ENCODE measurements at regions not wholly inside any gene's neighbourhood (a gene's known extent, or its start where the extent isn't known, plus 50 kb on each side); places are given as distances from the start of the nearest gene placed in this dataset.
"Not testable (repeated sequence)": the region's sequence is repeated elsewhere in the genome, so short reads cannot be mapped to it uniquely, and the experiment has no call there.

DNA sequence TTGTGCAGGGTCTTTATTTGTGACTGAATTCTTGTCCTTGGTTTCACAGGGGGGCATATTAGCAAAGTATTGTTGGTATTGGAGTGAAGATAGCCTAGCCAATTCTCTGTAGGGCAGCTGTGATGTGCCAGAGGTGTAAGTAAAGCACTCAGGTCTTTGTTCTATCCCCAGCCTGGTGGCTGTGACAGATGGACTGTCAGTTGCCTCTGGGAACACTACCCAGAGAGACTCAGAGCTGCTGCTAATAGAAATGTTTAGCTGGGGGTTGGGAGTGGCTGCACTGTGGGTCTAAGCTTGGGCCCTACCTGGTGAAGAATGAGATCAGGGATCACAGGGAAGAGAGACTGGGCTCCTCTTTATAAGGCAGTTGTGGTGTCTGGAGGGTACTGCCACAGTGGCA is 1006.5 kb upstream of the TYRP1 start:
- no peaks in the 10 kb centered on the region for H3K4me1 Mint-ChIP-seq (ENCODE audit: low read depth)
- no peak overlapping the region for H3K4me3 Mint-ChIP-seq
- peaks cover 14% of the 10 kb centered on the region for H3K9me3 Mint-ChIP-seq
- no peaks in the 10 kb centered on the region for H3K36me3 Mint-ChIP-seq (ENCODE audit: low read depth)
- intact Hi-C loops (cut with micrococcal nuclease) = no loop called here
- CTCF ChIA-PET = no interaction called here
- no peak overlapping the region for H3K27ac Mint-ChIP-seq
- no peaks in the 10 kb centered on the region for H3K27me3 Mint-ChIP-seq (ENCODE audit: low read depth)
- no peak for DNase-seq

DNA sequence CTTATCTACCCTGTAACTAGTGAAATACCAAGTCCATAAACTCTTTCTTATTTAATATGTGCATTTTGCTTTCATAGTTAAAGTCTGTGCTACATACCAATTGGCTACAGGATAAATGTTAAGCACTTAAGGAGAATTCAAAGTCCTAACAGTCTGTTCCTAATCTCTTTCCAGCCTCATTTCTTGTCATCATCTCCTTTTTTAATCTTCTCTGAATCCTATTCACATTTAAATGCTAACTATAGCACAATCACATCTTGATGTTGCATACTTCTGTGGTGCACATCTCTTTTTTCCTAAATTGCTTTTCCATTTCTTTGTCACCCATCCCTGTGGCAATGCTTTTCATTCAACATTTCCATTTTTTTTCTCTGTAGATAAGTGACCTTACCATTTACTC is 996.1 kb upstream of the TYRP1 start:
- H3K4me3 Mint-ChIP-seq = no peak overlapping the region
- intact Hi-C loops (cut with micrococcal nuclease) = loop anchor here (2.0 kb wide), 1 partner anchor 28 kb away; no protein-coding TSS in a partner anchor
- no peaks in the 10 kb centered on the region for H3K4me1 Mint-ChIP-seq (ENCODE audit: low read depth)
- no peaks in the 10 kb centered on the region for H3K27me3 Mint-ChIP-seq (ENCODE audit: low read depth)
- CTCF ChIA-PET = no interaction called here
- H3K9me3 Mint-ChIP-seq = peaks cover 5% of the 10 kb centered on the region
- H3K27ac Mint-ChIP-seq = no peak overlapping the region
- no peak for DNase-seq
- H3K36me3 Mint-ChIP-seq (ENCODE audit: low read depth) = no peaks in the 10 kb centered on the region

DNA sequence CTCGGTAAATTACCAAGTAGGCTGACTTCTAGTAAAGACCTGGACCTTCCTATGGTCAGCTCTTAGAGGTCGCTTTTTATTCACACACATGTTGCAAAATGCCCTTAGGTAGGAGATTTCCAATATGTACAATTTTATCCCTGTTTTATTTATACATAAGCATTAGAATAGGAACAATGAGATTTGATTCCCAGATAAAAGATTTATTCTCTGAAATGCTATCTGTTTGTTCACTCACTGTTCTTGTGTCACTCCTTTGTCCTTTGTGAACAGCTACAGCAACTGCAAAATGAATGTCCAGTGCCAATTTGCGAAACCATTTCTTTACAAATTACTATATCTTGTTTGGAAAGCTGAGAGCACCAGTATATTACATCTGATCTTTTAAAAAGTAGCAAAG is 991.5 kb upstream of the TYRP1 start:
- intact Hi-C loops (cut with micrococcal nuclease) = no loop called here
- no peak overlapping the region for H3K27ac Mint-ChIP-seq
- no peaks in the 10 kb centered on the region for H3K27me3 Mint-ChIP-seq (ENCODE audit: low read depth)
- peaks cover 13% of the 10 kb centered on the region for H3K9me3 Mint-ChIP-seq
- DNase-seq = no peak
- CTCF ChIA-PET = no interaction called here
- no peaks in the 10 kb centered on the region for H3K4me1 Mint-ChIP-seq (ENCODE audit: low read depth)
- H3K4me3 Mint-ChIP-seq = no peak overlapping the region
- no peaks in the 10 kb centered on the region for H3K36me3 Mint-ChIP-seq (ENCODE audit: low read depth)

DNA sequence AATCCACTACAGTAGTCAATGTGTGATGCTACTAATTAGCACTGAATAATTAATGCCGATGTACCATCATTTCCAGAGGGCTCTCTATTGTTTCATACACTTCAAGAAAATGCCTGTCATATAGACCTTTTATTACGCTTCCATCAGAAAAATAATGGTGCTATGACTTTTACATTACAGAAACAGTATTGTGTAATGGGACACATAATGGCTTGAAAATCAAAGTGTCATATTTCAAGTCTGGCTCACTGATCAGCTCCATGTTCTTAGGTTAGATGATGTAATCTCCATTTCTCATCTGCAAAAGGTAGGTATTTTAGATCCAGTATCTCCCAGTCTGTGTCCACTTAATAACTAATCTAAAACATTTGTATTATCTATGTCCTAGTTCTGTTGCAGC is 990.6 kb upstream of the TYRP1 start:
- DNase-seq = no peak
- CTCF ChIA-PET = no interaction called here
- Mint-ChIP-seq H3K9me3 (peaks cover 16% of the 10 kb centered on the region), H3K27ac (no peak overlapping the region), H3K27me3 (ENCODE audit: low read depth) (no peaks in the 10 kb centered on the region), H3K4me3 (no peak overlapping the region), H3K4me1 (ENCODE audit: low read depth) (no peaks in the 10 kb centered on the region), H3K36me3 (ENCODE audit: low read depth) (no peaks in the 10 kb centered on the region)
- intact Hi-C loops (cut with micrococcal nuclease) = no loop called here

DNA sequence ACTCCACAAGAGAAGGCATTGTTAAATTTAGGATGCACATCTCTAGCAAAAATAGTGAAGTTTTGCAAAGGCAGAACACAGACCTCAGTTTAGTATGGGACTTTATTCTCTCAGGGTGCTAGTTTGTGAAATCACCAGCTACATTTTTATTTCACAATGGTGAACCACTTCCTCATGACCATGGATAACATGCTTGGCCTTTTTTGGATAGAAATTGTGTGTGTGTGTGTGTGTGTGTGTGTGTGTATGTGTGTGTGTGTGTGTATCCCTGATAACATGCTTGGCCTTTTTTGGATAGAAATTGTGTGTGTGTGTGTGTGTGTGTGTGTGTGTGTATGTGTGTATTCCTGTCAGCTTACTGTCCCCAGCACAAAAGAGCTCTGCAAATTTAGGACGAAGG is 989.0 kb upstream of the TYRP1 start:
- peaks cover 18% of the 10 kb centered on the region for H3K9me3 Mint-ChIP-seq
- H3K4me3 Mint-ChIP-seq; CTCF ChIA-PET; H3K27ac Mint-ChIP-seq; H3K4me1 Mint-ChIP-seq (ENCODE audit: low read depth); H3K36me3 Mint-ChIP-seq (ENCODE audit: low read depth); intact Hi-C loops (cut with micrococcal nuclease); H3K27me3 Mint-ChIP-seq (ENCODE audit: low read depth); DNase-seq: not testable (repeated sequence)

DNA sequence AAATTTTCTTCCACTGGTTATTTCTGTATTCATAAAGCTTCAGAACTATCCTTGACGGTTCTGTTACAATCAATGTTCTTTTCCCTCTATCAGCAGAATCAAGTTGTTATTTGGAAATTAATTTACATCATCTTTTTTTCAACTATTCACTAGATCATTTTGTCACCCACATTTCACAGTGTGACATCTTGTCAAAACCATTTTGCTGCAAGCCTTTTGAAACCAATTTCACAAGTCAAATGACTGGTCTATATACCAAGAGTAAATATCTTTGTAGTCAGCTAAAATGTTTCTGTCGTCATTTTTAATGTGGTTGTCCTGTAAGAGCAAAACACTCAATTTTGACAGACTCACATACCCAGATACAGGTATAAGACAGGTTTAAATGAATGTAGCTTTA is 984.3 kb upstream of the TYRP1 start:
- Mint-ChIP-seq H3K36me3 (ENCODE audit: low read depth) (no peaks in the 10 kb centered on the region), H3K4me1 (ENCODE audit: low read depth) (no peaks in the 10 kb centered on the region), H3K27ac (no peak overlapping the region), H3K4me3 (no peak overlapping the region), H3K27me3 (ENCODE audit: low read depth) (no peaks in the 10 kb centered on the region), H3K9me3 (peaks cover 19% of the 10 kb centered on the region)
- CTCF ChIA-PET = interaction anchor here (0.9 kb wide), 1 partner anchor 9 kb away, joined by 3 read pairs; no protein-coding TSS in a partner anchor
- no peak for DNase-seq
- intact Hi-C loops (cut with micrococcal nuclease) = no loop called here

DNA sequence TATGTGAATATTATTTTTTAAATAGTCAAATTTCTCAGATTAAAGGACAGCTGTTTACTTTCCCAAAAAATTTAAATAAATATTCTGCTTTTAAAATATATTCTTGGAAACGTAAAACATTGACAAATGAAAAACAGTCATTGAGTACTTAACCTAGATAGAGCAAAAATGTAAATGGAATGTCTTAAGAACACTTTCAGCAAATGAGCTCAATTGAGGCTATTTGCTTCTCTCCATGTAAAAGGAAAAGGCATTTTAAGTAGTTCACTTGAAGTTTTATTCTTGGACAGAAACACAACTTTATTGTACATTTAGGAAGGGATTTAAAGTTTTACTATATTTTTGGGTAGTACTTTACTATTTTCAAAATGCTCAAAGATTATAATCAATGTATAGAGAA is 983.6 kb upstream of the TYRP1 start:
- no peak overlapping the region for H3K27ac Mint-ChIP-seq

DNA sequence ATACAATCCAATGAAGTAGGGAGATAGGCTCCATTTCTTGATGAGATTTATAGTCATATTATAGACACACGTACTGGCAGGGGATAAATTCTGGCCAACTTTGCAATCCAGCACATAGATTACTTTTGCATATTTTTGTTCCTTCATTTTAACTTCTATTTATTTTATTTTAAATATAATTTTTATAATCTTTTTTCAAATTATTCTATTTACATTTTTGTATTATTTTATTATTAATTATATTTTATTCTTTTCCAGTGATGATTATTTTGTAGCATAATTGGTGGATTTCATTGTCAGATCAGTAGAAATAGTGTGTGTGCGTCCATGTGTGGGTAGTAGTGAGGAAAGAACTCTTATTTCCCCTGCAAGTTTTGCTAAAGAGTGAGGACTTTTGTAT is 980.1 kb upstream of the TYRP1 start:
- no peak overlapping the region for H3K4me3 Mint-ChIP-seq
- peaks cover 13% of the 10 kb centered on the region for H3K9me3 Mint-ChIP-seq
- no peak for DNase-seq
- intact Hi-C loops (cut with micrococcal nuclease) = no loop called here
- CTCF ChIA-PET = no interaction called here
- H3K27me3 Mint-ChIP-seq (ENCODE audit: low read depth) = no peaks in the 10 kb centered on the region
- no peaks in the 10 kb centered on the region for H3K4me1 Mint-ChIP-seq (ENCODE audit: low read depth)
- H3K36me3 Mint-ChIP-seq (ENCODE audit: low read depth) = no peaks in the 10 kb centered on the region
- H3K27ac Mint-ChIP-seq = no peak overlapping the region

More for the DNA sequence above, 983.6 kb upstream of the TYRP1 start:
- H3K9me3 Mint-ChIP-seq = peaks cover 17% of the 10 kb centered on the region
- H3K27me3 Mint-ChIP-seq (ENCODE audit: low read depth) = no peaks in the 10 kb centered on the region
- CTCF ChIA-PET = no interaction called here
- H3K36me3 Mint-ChIP-seq (ENCODE audit: low read depth) = no peaks in the 10 kb centered on the region
- no peaks in the 10 kb centered on the region for H3K4me1 Mint-ChIP-seq (ENCODE audit: low read depth)
- intact Hi-C loops (cut with micrococcal nuclease) = no loop called here
- H3K4me3 Mint-ChIP-seq = no peak overlapping the region
- DNase-seq = no peak

DNA sequence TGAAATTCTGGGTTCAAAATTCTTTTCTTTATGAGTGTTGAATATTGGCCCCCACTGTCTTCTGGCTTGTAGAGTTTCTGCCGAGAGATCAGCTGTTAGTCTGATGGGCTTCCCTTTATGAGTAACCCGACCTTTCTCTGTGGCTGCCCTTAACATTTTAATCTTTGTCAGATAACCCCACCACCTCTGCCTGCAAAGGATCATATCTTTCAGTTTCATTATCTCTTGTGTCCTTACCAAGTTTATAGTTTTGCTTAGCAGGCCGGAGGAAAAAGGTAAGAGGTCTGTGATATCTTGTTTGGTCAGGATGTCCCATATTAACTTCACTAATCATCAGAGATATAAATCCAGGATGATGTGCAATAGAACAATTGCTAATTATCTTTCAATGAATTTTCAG is 970.2 kb upstream of the TYRP1 start:
- no peaks in the 10 kb centered on the region for H3K27me3 Mint-ChIP-seq (ENCODE audit: low read depth)
- H3K36me3 Mint-ChIP-seq (ENCODE audit: low read depth) = no peaks in the 10 kb centered on the region
- H3K9me3 Mint-ChIP-seq = peaks cover 23% of the 10 kb centered on the region
- intact Hi-C loops (cut with micrococcal nuclease) = no loop called here
- CTCF ChIA-PET = no interaction called here
- no peak overlapping the region for H3K4me3 Mint-ChIP-seq
- H3K4me1 Mint-ChIP-seq (ENCODE audit: low read depth) = no peaks in the 10 kb centered on the region
- no peak for DNase-seq
- H3K27ac Mint-ChIP-seq = no peak overlapping the region

DNA sequence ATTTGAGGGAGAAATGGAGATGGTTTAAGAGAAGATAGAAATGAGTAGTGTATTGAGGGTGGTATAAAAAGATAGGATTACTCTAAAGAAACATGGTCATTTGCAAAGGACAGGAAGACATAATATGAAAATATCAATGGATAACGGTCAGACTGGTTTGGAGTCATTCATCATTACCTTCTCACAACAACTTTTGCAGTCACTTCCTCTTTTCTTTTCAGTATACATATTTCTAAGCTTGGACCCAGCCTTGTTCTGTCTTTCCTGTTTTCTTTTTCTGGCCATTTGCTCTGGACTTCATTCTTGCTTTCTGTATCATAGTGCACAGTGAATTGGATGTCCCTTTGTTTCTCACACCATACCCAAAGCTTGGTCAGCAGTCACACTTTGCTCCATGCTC is 966.5 kb upstream of the TYRP1 start:
- H3K9me3 Mint-ChIP-seq = peaks cover 20% of the 10 kb centered on the region
- no peak overlapping the region for H3K27ac Mint-ChIP-seq
- CTCF ChIA-PET = no interaction called here
- intact Hi-C loops (cut with micrococcal nuclease) = no loop called here
- no peak for DNase-seq
- no peaks in the 10 kb centered on the region for H3K27me3 Mint-ChIP-seq (ENCODE audit: low read depth)
- no peaks in the 10 kb centered on the region for H3K4me1 Mint-ChIP-seq (ENCODE audit: low read depth)
- no peaks in the 10 kb centered on the region for H3K36me3 Mint-ChIP-seq (ENCODE audit: low read depth)
- no peak overlapping the region for H3K4me3 Mint-ChIP-seq

DNA sequence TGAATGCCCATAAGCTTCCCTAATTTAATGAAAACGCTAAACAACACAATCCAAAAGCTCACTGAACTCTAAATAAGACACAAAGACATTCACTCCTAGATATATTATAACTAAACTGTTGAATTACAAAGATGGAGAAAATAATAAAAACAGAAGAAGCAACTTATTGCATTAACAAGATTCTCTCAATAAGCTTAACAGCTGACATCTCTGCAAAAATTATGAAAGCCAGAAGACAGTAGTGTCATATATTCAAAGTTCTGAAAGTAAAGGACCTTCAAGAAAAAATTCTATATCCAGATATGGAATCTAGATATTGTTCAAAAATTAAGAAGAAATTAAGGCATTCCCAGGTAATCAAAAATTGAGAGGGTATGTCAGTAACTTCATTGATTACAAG is 957.8 kb upstream of the TYRP1 start:
- peaks cover 8% of the 10 kb centered on the region for H3K9me3 Mint-ChIP-seq
- no peak overlapping the region for H3K27ac Mint-ChIP-seq
- CTCF ChIA-PET = no interaction called here
- no peaks in the 10 kb centered on the region for H3K4me1 Mint-ChIP-seq (ENCODE audit: low read depth)
- intact Hi-C loops (cut with micrococcal nuclease) = no loop called here
- no peaks in the 10 kb centered on the region for H3K27me3 Mint-ChIP-seq (ENCODE audit: low read depth)
- H3K4me3 Mint-ChIP-seq = no peak overlapping the region
- no peak for DNase-seq
- no peaks in the 10 kb centered on the region for H3K36me3 Mint-ChIP-seq (ENCODE audit: low read depth)

DNA sequence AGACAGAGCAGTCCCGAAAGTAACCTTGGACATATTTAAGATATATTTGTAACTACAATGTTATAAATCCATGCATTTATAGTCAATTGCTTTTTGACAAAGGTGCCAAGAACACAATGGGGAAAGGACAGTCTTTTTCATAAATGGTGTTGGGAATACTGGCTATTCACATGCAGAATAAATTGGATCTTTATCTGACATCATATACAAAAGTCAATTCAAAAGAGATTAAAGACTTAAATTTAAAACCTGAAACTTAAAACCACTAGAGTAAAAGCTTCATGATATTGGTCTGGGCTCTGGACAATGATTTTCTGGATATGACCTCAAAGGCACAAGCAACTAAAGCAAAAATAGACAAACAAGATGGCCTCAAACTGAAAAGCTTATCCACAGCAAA is 950.7 kb upstream of the TYRP1 start:
- Mint-ChIP-seq H3K27me3 (ENCODE audit: low read depth) (no peaks in the 10 kb centered on the region), H3K9me3 (peaks cover 15% of the 10 kb centered on the region), H3K4me1 (ENCODE audit: low read depth) (no peaks in the 10 kb centered on the region), H3K4me3 (no peak overlapping the region), H3K27ac (no peak overlapping the region), H3K36me3 (ENCODE audit: low read depth) (no peaks in the 10 kb centered on the region)
- no peak for DNase-seq
- intact Hi-C loops (cut with micrococcal nuclease) = no loop called here
- CTCF ChIA-PET = no interaction called here

DNA sequence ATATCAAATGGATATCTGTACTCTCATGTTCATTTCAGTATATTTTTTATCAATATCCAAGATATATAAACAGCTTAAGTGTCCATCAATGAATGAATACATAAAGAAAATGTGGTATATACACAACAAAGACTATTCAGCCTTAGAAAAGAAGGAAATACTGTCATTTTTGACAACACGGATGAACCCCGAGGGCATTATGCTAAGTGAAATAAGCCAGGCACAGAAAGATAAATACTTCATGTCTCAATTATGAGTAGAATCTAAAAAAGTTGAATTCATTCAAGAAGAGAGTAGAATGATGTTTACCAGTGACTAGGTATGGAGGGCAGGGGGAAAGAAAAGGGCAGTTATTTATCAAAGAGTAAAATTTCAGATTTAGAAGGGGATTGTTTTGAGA is 949.8 kb upstream of the TYRP1 start:
- Mint-ChIP-seq H3K27ac (no peak overlapping the region), H3K36me3 (ENCODE audit: low read depth) (no peaks in the 10 kb centered on the region), H3K4me1 (ENCODE audit: low read depth) (no peaks in the 10 kb centered on the region), H3K27me3 (ENCODE audit: low read depth) (no peaks in the 10 kb centered on the region), H3K9me3 (peaks cover 15% of the 10 kb centered on the region), H3K4me3 (no peak overlapping the region)
- CTCF ChIA-PET = no interaction called here
- intact Hi-C loops (cut with micrococcal nuclease) = no loop called here
- DNase-seq = no peak

DNA sequence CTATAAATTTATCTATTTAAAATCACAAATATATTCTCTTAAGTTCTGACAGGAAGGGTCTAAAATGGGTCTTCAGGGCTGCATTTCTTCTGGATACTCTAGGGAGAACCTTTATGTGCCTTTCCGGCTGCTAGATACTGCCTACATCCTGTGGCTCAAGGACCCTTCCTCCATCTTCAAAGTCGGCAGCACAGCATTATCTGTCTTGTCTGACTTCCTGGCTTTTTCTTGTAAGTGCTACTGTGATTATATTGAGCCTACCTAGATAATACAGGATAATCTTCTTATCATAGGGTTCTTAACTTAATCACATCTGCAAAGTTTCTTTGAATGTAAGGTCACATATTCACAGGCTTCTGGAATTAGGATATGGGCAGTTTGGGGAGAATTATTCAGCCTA is 943.8 kb upstream of the TYRP1 start:
- intact Hi-C loops (cut with micrococcal nuclease) = no loop called here
- CTCF ChIA-PET = no interaction called here
- Mint-ChIP-seq H3K36me3 (ENCODE audit: low read depth) (no peaks in the 10 kb centered on the region), H3K4me1 (ENCODE audit: low read depth) (no peaks in the 10 kb centered on the region), H3K27ac (no peak overlapping the region), H3K4me3 (no peak overlapping the region), H3K9me3 (peaks cover 13% of the 10 kb centered on the region), H3K27me3 (ENCODE audit: low read depth) (no peaks in the 10 kb centered on the region)
- DNase-seq = no peak
